GM19395 (cell line): ENCODE measurements at regions not wholly inside any gene's neighbourhood (a gene's known extent, or its start where the extent isn't known, plus 50 kb on each side); places are given as distances from the start of the nearest gene placed in this dataset.
A peak's percentile ranks its signal among the peaks of the same experiment; 100 is the strongest.
"Not testable (repeated sequence)": the region's sequence is repeated elsewhere in the genome, so short reads cannot be mapped to it uniquely, and the experiment has no call there.

Source experiments
- ATAC-seq: cut with Tn5 transposase; IDR thresholded peaks from one replicate; pipeline ENCODE4 v1.9.1; 2021; ENCODE audit warnings: mild to moderate bottlenecking, moderate library complexity; ENCODE audit not compliant: unreplicated experiment

DNA sequence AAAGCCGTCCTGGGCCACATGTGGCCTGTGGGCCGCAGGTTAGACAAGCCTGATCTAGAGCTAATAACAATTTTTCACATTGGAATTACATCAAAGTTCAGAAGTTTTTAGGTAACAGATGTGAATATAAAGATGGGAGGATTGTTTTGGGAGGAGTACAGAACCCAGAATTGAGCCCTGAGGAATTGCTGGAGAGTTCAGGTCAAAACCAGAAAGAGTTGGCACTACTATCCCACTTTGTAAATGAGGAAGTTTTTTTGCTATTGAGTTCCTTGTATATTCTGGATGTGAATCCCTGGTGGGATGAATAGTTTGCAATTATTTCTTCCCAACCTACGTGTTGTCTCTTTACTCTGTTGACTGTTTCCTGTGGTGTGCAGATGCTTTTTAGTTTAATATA is 109.5 kb upstream of the LIPC start:
- no peak for ATAC-seq

DNA sequence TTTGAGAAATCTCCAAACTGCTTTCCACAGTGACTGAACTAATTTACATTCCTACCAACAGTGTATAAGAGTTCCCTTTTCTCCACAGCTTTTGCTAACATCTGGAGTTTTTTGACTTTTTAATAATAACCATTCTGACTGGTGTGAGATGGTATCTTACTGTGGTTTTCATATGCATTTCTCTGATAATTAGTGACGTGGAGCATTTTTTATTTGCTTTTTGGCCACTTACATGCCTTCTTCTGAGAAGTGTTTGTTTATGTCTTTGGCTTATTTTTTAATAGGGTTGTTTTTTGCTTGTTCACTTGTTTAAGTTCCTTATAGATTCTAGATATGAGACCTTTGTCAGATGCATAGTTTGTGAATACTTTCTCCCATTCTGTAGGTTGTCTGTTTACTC is 108.5 kb upstream of the LIPC start:
- ATAC-seq, result not testable (repeated sequence)

DNA sequence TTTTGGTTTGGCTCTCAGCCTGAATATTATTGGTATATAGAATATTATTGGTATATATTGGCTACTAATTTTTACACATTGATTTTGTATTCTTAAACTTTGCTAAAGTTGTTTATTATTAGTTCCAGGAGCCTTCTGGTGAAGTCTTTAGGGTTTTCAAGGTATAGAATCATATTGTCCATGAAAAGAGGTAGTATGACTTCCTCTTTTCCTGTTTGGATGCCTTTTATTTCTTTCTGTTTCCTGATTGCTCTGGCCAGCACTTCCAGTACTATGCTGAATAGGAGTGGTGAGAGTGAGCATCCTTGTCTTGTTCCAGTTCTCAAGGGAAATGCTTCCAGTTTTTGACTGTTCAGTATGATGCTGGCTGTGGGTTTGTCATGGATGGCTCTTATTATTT is 107.3 kb upstream of the LIPC start:
- ATAC-seq, result no peak

DNA sequence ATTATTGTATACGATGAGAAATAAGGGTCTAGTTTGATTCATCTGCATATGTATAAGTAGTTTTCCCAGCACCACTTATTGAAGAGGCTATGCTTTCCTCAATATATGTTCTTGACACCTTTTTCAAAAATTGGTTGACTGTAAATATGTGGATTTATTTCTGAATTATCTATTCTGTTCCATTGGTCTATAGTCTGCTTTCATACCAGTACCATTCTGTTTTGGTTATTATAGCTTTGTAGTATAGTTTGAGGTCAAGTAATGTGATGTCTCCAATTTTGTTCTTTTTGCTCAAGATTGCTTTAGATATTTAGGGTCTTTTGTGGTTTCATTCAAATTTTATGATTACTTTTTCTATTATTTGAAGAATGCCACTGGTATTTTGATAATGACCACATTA is 103.8 kb upstream of the LIPC start:
- ATAC-seq, result no peak

DNA sequence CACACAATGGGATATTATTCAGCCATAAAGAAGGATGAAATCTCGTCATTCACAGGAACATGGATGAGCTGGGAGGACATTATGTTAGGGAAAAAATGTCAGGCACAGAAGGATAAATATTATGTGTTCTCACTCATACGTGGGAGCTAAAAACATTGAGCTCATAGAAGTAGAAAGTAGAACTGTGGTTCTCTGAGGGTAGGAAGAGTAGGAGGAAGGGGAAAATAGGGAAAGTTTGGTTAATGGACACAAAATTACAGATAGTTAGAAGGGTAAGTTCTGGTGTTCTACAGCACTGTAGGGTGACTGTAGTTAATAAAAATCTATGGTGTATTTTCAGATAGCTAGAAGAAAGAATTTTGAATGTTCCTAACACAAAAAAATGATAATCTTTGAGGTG is 102.6 kb upstream of the LIPC start:
- ATAC-seq, result no peak

DNA sequence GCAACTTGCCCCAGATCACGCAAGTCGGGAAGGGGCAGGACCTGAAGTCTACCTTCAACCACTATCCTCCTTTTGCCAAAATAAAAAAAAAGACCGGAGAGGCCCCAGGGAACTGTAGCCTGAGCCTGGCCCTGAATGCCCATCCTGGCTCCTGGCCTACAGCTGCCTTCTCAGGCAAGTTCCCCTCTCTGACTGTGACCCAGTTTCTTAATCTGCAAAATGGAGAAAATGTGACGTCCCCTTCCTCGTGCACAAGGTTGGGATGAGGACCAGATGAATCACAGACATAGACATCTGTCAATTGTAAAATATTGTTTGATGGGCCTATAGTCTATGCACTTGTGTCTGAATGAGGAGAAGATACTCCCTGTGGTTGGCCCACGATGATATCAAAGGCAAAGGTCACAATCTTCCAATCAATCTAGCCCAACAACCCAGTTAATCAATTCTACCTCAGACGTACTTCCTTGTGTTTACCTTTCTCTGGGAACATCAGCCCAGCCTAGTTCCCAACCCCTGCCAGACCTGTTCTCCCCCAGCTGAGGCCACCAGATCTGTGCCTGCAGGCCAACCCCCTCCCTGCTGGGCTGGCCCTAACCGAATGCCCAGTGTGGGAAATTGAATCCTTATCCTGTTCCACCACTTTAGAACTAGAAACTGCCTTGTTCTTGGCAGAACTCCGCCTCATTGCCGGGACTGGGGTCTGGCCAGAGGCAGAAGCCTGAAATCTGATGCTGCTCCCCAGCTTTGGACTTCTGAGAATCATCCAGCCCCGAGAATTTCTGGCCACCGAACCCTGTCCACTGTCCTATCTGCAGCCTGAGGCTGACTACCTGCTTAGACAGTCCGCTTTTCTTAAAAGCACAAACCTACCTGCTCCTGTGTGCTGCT is 101.8 kb upstream of the LIPC start:
- ATAC-seq, result no peak

DNA sequence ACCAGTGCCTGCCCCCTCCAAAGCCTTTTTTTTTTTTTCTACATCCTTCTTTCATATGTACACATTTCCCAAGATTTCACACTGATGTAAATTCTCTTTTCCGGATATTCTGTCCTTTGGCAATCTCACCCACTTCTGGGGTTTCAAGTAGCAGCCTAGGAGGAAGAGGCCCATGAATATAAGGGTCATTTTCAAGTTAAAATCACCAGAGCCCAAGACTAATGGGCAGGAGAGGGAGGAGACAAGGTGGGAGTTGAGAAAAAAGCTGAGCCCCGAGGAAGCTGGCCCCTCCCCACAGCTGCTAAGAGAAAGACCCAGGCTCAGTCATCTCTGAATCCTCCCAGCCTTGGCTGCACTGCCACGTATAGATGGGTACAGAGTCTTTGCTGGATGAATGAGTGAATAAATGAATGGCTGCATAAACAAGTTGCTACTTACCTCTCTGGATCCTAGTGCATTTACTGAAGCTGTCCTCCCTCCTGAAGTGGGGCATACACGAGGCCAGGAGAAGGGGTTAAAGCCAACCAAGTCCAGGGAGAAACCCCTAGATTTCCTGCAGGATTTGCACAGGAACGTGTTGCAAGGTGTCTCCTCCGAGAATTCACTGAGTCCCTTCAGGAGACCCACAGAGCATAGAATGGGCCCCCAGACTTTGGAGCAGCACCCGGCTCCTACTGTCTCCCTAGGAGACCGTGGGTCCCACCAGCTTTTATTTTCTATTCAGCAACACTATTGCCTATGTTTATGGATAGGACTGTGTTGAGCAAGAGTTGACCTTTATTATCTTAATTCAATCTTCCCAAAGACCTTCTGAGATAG is 100.8 kb upstream of the LIPC start:
- no peak for ATAC-seq

DNA sequence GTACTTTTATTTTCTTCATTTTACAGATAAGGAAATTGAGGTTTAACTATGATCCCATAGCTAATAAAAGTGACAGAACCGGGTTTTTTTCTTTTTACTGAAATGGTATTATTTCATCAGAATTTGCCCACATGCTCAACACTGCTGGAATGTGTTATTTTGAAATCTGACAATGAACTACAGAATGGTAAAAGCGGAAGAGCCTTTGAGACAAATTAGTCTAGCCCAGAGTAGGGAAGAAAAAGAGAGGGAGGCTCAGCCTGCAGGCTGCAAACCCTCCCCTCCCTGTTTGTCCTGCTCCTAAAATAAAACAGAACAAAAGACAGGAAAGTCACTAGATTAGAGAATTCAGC is 100.3 kb upstream of the LIPC start:
- ATAC-seq, result no peak

DNA sequence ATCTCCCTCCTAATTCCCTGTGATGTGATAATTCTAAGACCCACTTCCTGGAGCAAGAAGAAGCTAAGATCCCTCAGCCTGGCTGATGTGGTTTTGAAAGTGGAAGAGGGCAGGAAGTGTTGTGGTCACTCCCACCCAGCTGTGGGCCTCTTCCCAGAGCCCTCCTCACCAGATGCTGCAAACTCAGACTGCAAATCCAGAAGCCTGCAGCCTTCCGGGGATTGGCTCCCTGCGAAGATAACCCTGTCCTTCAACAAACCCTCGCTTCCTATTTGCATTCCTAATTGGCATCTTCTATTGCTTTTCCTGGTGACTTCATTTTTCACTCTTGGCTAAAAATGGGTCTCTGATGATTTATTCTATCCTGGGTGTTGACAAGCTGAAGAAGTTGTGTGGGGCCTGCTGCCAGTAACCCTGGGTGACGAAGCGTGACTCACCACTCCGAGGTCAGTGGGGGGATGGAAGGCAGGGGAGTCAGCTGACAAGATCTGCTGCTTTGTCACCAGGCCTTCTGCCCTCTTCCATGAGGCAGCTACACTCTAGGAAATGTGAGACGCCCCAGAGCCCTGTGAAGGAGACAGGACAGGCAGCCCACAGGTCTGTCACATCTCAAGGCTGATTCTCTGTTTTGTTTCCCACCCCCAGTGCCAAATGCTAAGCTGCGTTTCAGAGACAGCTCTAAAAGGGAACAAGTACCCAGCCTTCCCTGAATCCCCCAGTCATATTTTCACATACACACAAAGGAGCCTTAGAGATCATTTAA is 99.7 kb upstream of the LIPC start:
- peak; percentile 85 for ATAC-seq

DNA sequence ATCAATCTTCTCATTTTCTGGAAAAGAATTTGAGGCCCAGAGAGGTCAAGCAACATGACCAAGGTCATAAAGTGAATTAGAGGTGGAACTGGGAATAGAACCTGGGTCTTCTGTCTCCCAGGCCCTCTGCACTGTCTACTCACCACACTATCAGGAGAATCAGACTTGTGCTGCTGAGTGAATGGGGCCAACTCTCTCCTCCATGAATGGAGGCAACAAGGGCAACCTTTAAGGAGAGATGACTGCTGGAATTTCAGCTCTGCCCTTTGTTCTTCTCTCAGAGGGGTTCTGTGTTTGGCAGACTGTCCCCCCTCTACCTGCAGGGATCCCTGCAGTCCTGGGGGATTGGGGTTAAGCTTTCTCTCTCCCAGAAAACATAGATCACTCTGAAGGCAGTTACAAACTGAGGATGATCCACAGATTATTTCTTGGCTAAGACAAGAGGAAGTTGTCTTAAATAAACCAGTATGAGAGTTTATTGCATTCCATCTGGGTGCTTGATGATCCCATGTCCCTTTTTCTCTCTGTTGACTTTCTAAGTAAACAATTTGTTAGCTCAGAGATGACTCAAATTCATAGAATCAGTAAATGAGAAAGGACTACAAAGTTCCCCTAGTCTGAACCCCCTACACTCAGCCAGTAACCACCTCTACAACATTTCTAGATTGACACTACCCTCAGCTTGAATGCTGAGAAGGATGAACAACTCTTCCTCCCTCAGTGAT is 99.0 kb upstream of the LIPC start:
- ATAC-seq, result no peak

DNA sequence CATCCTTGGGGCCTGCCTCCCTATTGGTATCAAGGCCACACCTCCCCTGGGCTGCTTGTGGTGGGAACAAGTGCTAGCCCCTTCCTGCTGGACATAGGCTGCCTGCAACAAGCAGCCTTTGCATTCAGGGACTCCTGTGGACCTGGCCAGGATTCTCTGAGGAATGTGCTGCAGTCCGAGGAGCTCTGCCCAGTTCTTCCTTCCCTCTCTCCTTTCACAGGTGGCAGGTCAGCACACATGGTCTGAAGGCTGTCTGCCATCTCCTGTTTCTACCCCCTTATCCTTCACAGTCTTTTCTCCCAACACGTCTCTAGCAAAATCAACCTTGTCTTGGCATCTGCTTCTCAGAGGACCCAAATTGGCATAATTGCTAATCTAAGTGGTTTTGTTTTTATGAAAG is 97.0 kb upstream of the LIPC start:
- no peak for ATAC-seq

DNA sequence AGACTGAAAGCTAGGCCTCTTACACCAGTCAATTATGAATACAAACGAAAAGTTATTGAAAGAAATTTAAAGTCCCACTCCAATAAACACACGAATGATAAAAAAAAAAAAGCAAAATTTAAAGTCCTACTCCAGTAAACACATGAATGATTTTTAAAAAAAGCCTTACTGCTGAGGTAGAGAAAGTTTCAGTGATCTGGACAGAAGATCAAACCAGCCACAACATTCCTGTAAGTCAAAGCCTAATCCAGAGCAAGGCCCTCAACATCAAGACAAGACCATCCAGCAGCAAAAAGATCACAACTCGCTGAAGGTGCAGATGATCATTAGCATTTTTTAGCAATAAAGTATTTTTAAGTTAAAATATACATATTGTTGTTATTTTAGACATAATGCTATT is 95.6 kb upstream of the LIPC start:
- no peak for ATAC-seq

DNA sequence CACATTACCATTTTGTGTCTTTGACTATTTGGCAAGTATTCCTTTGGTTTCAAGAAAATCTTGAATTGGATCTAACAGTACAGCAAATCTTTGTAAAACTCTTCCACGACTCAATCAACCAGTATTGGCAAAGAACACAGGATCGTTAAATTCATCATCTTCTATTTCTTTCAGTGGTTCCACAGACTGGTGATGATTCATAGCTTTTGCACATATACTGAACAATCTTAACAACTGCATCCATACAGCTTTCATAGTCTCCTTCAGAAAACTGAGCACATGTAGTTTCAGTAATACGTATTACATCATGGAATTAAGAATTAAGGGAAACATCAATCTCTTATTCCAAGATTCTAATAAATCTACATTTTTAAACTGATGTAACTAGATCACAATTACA is 91.6 kb upstream of the LIPC start:
- ATAC-seq, result no peak

DNA sequence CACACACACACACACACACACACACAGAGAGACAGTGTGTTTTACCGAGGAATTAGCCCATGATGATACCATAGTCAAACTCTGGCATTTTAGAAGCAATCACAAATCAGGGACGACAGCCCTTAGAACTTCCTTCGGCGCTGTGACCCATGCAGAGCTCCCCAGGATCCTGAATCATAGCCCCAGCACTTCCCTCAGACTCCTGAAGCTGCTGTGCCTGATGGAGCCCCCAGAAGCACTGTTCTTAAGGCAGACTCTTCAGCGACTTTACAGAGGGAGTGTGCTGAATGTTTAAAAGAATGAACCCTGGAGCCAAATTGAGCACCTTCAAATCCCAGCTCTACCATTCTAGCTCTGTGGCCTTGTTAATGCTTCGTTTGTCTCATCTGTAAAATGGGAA is 89.3 kb upstream of the LIPC start:
- no peak for ATAC-seq

DNA sequence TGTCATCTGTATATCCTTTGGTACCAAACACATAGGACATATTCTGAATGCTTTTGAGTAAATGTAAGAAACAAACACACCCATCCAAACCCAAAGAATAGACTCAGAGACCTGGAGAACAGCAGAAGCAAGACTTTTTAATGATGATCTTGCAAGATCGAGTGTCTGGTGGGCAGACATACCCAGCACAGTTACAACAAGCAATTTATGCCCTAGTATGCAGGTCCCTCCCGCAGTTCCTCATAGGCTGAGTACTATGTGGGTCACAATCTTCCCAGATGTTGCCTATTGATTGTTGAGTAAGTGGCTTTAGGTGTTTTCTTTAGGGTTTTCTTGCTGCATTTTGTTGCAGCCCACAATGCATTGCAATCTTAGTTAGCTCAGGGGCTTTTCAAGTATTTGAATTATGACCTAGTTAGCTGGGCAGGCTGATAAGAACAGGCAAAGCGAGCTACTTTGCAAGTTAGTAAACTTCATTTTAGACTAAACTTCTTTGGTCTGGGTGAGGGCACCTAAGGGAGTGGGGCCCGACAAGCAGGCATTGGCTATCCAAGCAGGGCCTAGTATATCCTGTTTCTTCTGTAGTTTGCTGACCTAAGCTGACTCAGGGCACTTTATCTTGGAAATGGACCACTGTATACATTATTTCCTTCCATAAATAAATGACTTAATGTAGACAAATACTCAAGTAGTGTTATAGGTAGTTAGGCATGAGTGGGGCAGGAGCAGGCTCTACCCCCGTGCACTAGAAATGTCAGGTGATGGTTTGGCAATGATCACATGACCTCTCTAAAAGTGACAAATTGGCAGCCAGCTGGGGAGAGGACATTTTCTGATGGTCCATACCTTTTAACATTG is 87.3 kb upstream of the LIPC start:
- no peak for ATAC-seq

DNA sequence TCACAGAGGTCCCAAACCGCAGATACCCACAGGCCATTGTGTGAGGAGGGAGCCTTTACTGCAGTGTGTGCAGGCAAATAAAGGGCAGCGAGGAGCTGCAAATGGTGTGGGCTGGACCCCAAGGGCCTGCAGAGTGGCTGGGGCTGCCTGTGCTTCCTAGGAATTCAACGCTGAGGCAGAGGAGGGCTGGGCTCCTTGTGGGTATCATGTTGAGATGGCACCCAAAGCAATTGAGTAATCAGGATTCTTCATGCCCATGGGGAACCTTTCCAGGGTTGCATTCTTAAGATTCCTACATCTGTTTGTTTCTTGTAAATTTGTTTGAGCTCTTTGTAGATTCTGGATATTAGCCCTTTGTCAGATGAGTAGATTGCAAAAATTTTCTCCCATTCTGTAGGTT is 85.4 kb upstream of the LIPC start:
- ATAC-seq, result no peak

DNA sequence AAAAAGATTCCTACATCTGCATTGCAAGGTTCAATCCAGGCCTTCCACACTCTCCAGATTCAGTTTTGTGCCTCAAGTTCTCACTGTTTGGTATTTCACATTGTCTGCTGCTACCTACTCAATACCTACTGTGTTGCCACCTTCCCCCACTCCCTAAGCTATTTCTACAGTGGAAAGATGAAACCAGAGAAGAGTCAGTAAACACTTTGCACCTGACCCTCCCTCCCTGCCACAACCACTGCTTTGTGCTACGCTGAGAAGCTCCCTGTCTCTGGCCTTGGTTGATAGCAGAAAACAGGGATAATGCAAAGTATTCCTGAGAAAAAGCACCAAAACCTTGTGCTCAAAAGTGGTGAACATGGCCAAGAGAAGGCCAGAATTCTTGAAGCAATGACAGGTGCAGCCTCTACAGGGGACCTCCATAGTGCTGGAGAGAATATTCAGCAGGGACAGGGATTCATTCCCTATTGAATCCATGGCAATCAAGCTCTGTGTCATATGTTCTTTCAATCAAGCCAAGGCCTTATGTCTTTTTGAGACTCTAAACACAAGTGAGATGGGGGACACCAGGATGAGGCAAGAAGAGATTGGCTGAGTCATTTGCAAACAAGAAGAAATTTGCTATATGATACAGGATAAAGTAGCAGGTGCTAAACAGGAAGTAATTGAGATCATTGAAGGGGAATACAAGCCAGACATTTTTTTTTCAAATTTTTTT is 83.5 kb upstream of the LIPC start:
- no peak for ATAC-seq

DNA sequence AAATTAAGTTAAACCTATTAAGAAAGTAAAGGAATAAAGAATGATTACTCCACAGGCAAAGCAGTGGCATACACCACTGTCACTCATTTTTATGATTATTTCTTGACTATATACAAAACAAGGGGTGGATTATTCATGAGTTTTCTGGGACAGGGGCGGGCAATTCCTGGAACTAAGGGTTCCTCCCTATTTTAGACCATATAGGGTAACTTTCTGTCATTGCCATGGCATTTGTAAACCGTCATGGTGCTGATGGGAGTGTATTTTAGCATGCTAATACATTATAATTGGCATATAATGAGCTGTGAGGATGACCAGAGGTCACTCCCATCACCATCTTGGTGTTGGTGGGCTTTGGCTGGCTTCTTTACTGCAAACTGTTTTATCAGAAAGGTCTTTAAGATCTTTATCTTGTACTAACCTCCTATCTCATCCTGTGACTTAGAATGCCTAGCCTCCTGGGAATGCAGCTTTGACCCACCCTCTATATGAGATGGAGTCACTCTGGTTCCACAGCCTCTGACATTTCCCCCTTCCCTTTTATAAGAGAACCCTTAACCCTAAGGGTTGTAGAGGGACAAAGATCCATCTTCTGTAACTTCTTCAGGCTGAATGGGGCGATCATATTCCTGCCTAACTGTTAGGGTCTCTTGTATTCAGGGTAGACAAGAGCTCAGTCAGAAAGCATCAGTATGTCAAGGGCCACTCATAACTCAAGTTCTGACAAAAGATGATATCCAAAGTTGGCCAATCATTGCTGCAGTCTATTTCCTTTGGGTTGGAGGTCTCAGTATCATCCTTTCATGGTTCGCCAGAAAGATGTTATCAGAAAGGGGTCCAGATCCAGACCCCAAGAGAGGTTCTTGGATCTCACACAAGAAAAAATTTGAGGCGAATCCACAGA is 79.5 kb upstream of the LIPC start:
- ATAC-seq, result no peak
